ENCODE measurements at regions not wholly inside any gene's neighbourhood (a gene's known extent, or its start where the extent isn't known, plus 50 kb on each side); places are given as distances from the start of the nearest gene placed in this dataset.

- no peak for DNase-seq (ENCODE audit: low read depth in 1 of 2, low spot score in 1 of 2)
- no peaks in the 10 kb centered on the region for H3K27me3 ChIP-seq (ENCODE audit: insufficient read depth, poor library complexity, severe bottlenecking)
- TF ChIP-seq POLR2AphosphoS5 (IDR thresholded peaks at IDR 0.05; ENCODE audit: low read depth) (no peak), REST (IDR thresholded peaks at IDR 0.05; ENCODE audit: insufficient replicate concordance, low read depth) (no peak), SPI1 (IDR thresholded peaks at IDR 0.05; ENCODE audit: borderline replicate concordance, low read depth) (no peak), GABPA (IDR thresholded peaks at IDR 0.05; ENCODE audit: low read depth) (no peak)
- TF ChIP-seq, protein P1, sequence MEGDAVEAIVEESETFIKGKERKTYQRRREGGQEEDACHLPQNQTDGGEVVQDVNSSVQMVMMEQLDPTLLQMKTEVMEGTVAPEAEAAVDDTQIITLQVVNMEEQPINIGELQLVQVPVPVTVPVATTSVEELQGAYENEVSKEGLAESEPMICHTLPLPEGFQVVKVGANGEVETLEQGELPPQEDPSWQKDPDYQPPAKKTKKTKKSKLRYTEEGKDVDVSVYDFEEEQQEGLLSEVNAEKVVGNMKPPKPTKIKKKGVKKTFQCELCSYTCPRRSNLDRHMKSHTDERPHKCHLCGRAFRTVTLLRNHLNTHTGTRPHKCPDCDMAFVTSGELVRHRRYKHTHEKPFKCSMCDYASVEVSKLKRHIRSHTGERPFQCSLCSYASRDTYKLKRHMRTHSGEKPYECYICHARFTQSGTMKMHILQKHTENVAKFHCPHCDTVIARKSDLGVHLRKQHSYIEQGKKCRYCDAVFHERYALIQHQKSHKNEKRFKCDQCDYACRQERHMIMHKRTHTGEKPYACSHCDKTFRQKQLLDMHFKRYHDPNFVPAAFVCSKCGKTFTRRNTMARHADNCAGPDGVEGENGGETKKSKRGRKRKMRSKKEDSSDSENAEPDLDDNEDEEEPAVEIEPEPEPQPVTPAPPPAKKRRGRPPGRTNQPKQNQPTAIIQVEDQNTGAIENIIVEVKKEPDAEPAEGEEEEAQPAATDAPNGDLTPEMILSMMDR (IDR thresholded peaks at IDR 0.05; ENCODE audit: insufficient read depth, low read length), result no peak
- H3K4me3 ChIP-seq (replicated peaks; ENCODE audit: insufficient read depth, low read length), result no peak overlapping the region
- H3K27ac ChIP-seq (replicated peaks), result no peak overlapping the region
Observed at GRCh38 chr2:160700021-160700814, 206.6 kb upstream of the RBMS1 start.

DNA sequence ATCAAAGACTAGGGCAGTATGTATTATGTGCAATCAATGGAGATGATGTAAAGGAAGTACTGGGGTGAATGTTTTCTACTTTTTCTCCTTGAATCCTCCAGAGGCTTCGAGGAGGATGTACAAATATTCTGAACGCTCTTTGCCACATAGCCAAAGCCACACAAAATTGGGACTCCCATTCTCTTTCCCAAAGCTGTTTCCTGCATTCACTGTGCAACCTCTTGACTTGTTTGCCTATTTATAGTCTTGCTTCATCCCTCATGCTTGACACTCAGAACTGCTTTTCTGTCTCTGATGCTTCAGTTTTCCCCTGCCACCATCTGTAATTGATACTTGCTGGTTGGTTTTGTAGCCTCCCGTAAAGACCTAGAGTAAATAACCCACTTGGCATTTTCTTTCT, 208.2 kb upstream of the RBMS1 start:
- no peak for DNase-seq (ENCODE audit: low read depth in 1 of 2, low spot score in 1 of 2)
- TF ChIP-seq SPI1 (IDR thresholded peaks at IDR 0.05; ENCODE audit: borderline replicate concordance, low read depth) (no peak), REST (IDR thresholded peaks at IDR 0.05; ENCODE audit: insufficient replicate concordance, low read depth) (no peak), POLR2AphosphoS5 (IDR thresholded peaks at IDR 0.05; ENCODE audit: low read depth) (no peak), GABPA (IDR thresholded peaks at IDR 0.05; ENCODE audit: low read depth) (no peak)
- TF ChIP-seq, protein P1 (IDR thresholded peaks at IDR 0.05; ENCODE audit: insufficient read depth, low read length), result no peak
- H3K27ac ChIP-seq (replicated peaks), result no peak overlapping the region
- no peak overlapping the region for H3K4me3 ChIP-seq (replicated peaks; ENCODE audit: insufficient read depth, low read length)
- H3K27me3 ChIP-seq (ENCODE audit: insufficient read depth, poor library complexity, severe bottlenecking), result no peaks in the 10 kb centered on the region

GRCh38 chr2:160702754-160703153, 209.1 kb upstream of the RBMS1 start:
- no peak overlapping the region for H3K27ac ChIP-seq (replicated peaks)
- TF ChIP-seq, protein P1 (IDR thresholded peaks at IDR 0.05; ENCODE audit: insufficient read depth, low read length), result no peak
- no peak for TF ChIP-seq GABPA (IDR thresholded peaks at IDR 0.05; ENCODE audit: low read depth)
- no peak for TF ChIP-seq SPI1 (IDR thresholded peaks at IDR 0.05; ENCODE audit: borderline replicate concordance, low read depth)
- TF ChIP-seq POLR2AphosphoS5 (IDR thresholded peaks at IDR 0.05; ENCODE audit: low read depth), result no peak
- TF ChIP-seq REST (IDR thresholded peaks at IDR 0.05; ENCODE audit: insufficient replicate concordance, low read depth), result no peak
- no peak for DNase-seq (ENCODE audit: low read depth in 1 of 2, low spot score in 1 of 2)

More at GRCh38 chr2:160702754-160703153, 209.1 kb upstream of the RBMS1 start:
- Histone ChIP-seq H3K27me3 (ENCODE audit: insufficient read depth, poor library complexity, severe bottlenecking) (no peaks in the 10 kb centered on the region), H3K4me3 (replicated peaks; ENCODE audit: insufficient read depth, low read length) (no peak overlapping the region)
